ENCODE measurements at regions not wholly inside any gene's neighbourhood (a gene's known extent, or its start where the extent isn't known, plus 50 kb on each side); places are given as distances from the start of the nearest gene placed in this dataset.

DNA sequence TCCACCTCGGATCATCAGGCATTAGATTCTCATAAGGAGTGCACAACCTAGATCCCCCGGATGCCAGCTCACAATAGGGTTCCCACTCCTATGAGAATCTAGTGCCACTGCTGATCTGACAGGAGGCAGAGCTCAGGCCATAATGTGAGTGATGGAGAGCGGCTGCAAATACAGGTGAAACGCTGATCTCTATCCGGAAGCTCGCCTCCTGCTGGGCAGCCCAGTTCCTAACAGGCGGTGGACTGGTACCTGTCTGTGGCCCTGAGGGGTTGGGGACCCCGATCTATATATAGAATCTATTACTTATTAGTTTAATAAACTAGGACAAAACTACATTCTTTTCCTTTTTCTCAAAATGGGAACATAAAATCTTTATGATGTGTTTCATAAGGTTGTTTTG is 741.9 kb downstream of the RFPL4B start:
- DNase-seq (ENCODE audit: low read depth in 2 of 2), result no peak

GRCh38 chr6:113092795-113093194 is 745.7 kb downstream of the RFPL4B start:
- no peak for DNase-seq (ENCODE audit: low read depth in 2 of 2)

- no peak for DNase-seq (ENCODE audit: low read depth in 2 of 2)
These were observed 747.6 kb downstream of the RFPL4B start for GRCh38 chr6:113094779-113095178.

DNA sequence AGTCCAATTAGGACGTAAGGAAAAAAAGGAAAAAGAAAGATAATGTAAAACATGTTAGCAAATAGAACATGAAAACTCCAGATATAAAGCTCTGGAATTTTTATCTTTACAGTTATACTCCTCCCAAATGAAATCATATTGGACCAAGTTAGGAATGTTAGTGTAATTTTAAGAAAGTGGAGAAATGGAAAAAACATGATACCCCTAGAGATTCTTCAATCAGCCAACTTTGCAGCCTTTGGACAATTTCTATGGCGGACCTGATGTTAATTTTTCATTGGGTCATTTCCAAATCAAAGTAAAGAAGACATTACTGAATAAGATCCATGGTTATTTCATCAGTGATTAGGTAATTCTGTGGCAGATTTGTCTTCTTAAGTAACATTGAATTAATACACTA is 748.7 kb downstream of the RFPL4B start:
- DNase-seq (ENCODE audit: low read depth in 2 of 2), result no peak

DNA sequence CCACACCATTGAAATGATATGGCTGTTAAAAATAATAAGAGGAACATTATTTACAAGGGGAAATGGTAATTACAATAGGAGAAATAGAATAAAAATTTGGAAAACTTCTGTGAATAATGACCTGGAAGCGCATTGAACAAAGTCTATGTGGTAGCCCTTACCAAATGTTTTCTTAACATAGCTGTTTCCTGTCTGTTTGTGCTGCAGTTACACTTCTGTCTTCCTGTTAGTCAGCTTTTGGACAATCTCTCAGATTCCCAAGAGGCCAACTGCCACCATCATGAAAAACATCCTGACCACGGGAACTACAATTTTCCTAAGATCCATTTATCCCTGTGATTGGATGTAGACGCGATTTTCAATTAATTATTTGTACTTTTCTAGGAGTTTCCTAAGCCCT is 754.4 kb upstream of the MARCKS start:
- no peak for DNase-seq (ENCODE audit: low read depth in 2 of 2)

DNA sequence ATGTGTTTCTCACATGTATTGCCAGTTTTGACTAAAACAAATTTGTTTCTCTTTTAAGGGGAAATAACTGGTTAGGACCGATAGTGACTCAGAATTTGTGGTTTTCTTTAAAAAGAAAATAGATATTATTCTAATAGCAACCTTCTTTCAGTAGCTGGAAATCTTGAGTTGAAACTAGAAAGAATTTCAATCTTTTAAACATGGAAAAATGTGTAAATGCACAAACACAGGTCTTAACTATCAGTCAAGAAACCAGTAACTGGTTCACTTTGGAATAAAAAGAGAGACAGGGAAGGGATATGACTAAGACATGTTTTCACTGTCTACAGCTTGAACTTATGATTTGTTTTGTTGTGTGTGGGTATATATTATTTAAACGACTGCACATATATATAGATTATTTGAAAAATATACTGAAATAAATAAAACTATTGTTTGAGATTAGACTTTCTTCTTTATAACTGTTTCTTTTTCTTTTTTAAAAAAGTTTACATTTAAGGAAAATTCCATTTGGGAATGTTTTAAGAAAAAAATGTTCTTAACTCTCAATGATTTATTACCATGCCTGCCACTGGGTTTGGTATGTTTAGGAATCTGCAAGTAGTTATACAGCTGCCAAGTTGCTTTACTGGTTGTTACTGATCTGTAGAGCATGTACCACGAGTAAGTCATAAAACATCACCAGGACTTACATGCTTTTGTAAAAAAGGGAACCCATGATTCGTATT is 753.3 kb upstream of the MARCKS start:
- no peak for DNase-seq (ENCODE audit: low read depth in 2 of 2)

GRCh38 chr6:113104541-113104940 is 752.6 kb upstream of the MARCKS start:
- no peak for DNase-seq (ENCODE audit: low read depth in 2 of 2)

- DNase-seq (ENCODE audit: low read depth in 2 of 2), result no peak
These were observed 752.2 kb upstream of the MARCKS start for GRCh38 chr6:113104951-113105350.

DNA sequence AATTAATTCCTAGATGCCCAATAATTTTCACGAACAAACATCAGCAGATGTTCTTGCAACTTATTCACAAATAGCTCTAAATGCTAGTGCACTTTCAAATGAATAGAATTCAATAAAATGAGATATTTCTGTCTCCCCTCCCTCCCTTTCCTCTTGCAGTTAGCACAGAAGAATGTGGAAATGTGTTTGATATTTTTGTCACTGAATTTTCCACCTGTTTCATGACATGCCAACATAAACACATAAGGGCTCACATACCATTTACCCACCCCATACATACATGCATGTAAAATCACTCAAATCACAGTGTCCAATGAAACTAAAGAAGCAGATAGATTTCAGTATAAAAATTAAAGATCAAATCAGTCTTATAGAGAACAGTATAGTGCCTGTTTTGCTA is 746.9 kb upstream of the MARCKS start:
- no peak for DNase-seq (ENCODE audit: low read depth in 2 of 2)

DNA sequence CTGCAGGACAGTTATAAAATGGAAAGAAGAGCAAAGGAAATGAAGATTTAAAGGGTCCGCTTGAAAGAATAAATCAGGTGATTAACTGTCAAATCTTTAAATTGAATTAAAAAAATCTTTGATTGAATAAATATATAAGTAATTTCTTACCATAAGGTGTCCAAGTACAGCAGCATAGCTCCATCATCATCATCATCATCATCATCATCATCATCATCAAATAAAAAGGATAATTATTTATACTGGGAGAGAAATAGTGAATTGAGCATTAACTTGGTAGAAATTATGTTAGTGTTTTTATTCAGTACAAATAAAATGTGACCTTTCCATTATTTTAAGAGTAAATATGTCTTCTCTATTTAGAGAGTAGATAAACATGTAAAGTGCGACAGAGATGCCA is 745.6 kb upstream of the MARCKS start:
- no peak for DNase-seq (ENCODE audit: low read depth in 2 of 2)

GRCh38 chr6:113112086-113112485 is 745.1 kb upstream of the MARCKS start:
- DNase-seq (ENCODE audit: low read depth in 2 of 2), result no peak

DNA sequence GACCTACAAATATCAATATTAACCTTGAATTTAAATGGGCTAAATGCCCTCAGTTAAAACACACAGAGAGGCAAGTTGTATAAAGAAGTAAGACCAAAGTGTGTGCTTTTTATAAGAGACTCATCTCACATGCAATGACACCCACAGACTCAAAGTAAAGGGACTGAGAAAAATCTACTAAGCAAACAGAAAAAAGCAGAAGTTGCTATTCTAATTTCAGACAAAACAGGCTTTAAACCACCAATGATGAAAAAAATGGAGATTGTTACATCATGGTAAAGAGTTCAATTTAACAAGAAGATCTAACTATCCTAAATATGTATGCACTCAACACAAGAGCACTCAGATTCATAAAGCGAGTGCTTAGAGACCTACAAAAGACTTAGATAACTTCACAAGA is 741.9 kb upstream of the MARCKS start:
- DNase-seq (ENCODE audit: low read depth in 2 of 2), result no peak

DNA sequence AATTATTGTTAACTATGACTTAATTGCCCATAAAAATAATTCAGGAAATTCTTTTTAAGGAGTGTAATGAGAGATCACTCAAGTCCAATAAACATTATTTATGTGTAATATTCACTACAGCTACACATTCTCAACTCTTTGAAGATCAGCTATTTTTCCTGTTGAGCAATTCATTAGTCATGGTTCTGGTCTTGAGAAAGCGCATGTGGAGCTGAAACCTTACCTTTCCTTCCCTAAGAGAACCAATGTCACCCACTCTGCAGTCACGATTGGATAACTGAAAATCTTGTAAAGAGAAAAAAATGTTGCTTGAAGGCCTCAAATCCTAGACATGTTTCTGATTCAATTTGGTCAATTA is 736.9 kb upstream of the MARCKS start:
- no peak for DNase-seq (ENCODE audit: low read depth in 2 of 2)

- no peak for DNase-seq (ENCODE audit: low read depth in 2 of 2)
These were observed 736.4 kb upstream of the MARCKS start for GRCh38 chr6:113120582-113121285.

GRCh38 chr6:113121571-113121970 is 735.6 kb upstream of the MARCKS start:
- DNase-seq (ENCODE audit: low read depth in 2 of 2), result no peak

DNA sequence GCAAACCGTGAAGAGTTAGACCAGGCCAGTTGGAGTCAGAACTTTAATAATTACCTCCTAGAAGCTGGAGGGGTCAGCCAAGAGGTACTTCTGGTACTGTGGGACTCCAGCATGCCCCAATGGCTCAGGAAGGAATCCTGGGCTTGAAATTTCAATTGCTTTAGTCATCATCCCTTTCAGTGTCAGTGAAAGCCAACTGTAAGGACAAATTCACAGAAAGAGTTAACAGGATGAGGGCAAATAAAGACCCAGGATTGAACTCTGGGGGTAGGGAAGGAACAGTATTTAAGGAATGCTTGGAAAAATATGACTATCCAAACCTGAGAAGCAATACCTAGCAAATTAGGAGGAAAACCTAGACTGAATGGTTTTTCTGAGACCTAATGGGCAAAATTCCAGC is 735.1 kb upstream of the MARCKS start:
- no peak for DNase-seq (ENCODE audit: low read depth in 2 of 2)

DNA sequence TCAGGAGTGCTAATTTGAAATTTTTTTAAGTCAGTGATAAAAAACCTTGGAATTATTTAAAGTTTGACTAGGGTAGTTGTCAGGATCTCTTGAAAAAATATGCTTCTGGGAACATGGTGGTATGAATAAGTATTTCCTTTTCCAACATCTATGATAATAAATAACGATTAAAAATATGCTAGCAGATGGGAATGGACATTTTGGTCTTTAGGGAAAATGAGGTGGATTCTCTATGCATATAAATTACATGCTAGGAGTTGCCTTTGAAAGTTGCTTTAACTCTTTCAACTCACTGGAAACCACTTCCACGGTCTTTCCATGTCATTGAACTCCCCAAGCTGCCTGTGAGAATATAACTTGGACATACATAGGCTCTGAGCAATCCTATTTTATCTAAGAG is 731.5 kb upstream of the MARCKS start:
- DNase-seq (ENCODE audit: low read depth in 2 of 2), result no peak

DNA sequence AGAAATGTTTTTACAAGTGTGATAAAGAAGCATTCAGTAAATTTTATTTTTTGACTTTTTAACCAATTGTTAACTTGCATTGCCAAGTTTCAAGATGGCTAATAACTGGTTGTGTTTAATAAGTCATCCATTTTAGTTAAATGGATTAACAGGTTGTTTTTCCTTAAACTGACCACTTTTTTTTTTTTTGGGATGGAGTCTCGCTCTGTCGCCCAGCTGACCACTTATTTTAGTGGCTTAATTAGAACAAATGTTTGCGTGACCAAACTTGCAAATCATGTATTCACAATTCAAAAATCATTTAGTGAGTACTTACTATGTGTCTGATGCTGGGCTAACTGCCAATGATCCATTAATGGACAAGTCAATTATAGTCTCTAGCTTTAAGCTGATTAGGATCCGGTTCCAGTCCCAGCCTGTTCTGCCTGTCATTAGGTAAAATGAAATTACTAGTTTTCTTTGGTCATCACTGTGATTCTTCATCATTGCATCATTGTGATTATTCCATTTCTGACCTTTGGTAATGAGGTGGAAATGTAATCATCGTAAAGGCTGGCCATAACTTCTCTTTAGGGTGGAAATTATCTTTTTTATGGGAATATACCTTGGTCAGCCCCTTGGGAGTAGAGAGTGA is 729.2 kb upstream of the MARCKS start:
- no peak for DNase-seq (ENCODE audit: low read depth in 2 of 2)

DNA sequence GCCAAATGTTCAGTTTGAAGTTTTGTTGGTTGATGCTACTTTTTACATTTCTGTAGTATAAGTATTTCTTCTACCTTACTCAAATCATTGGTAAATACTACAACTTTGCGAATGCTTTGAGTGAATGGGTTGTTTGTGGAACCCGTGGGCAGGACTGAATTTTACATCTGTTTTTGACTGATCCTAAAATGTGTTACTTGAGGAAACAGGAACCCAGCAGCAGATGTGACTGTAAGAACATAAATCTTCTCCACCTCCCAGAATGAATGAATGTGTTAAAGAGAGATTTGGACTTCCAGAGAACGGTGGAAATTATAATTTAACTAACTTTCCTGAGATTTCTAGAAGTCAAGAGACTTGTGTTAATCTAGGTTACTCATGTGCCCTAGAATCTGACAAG is 728.5 kb upstream of the MARCKS start:
- DNase-seq (ENCODE audit: low read depth in 2 of 2), result no peak

DNA sequence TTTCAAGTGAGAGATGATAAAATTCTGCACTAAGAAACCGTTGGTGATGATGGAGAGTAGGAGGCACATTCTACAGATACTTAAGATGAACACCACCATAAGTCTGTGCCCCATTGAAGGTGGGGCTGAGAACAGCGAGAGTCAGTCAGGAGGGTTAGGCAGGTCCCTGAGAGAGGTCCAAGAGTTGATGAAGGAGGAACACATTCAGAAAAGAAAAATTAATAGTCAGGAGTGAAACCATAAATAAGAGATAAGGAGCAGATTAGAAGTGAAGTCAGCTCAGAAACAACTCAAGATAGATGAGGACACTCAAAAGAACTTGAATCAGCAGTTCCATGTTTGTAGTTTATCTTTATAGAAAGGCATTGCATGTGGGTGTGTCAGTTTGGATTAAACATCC is 727.2 kb upstream of the MARCKS start:
- DNase-seq (ENCODE audit: low read depth in 2 of 2), result no peak

DNA sequence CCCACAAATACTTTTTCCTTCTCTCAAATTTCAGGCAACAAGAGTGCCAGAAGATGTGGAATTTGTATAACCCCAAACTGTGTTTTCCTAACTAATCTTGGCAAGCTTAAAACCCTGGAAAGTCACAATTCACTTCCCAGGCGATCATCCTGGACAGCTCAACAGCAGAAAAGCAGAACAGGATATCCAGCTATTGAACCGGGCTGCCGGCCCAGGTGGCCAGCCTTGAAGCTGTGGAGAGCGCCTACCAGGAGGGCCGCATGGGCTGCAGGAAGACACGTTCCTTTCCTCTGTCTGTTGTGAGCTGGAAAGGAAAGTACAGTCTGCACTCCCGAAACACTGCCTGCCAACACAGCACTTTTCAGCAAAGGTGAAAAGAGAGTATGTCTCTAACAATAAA is 719.7 kb upstream of the MARCKS start:
- DNase-seq (ENCODE audit: low read depth in 2 of 2), result no peak

DNA sequence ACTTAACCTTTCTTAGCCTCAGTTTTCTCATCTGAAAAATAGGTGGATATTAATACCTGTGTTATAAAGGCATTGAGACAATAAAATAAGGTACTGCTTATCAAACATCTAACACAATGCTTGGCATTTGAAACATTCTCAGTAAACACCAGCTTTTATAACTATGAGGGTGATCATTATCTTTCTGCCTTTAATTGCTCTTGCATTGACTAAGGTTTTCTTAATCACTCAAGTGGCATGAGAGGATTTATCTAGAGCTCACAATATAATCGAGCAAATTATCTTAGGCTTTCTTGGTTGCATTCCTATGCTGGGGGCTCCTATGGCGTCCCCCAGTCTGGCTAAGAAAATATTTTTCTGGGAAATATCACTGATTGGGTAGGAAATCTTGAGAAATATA is 716.4 kb upstream of the MARCKS start:
- no peak for DNase-seq (ENCODE audit: low read depth in 2 of 2)

- DNase-seq (ENCODE audit: low read depth in 2 of 2), result no peak
These were observed 715.2 kb upstream of the MARCKS start for GRCh38 chr6:113141901-113142300.

Data from stimulated activated CD4-positive, alpha-beta T cell treated with anti-CD3 and anti-CD28 coated beads, Interleukin-4, amount 100 ng/mL, for 48 hours (primary cell).